DOHH2 (cell line): ENCODE measurements at regions not wholly inside any gene's neighbourhood (a gene's known extent, or its start where the extent isn't known, plus 50 kb on each side); places are given as distances from the start of the nearest gene placed in this dataset.

Experiments
- H3F3A ChIP-seq: fragments of 200-600 bp; sonication (generic), shearing (Covaris generic); 2 replicates; pipeline ENCODE4 v1.6.0; 2016; ENCODE audit warnings: antibody characterized with exemption, mild to moderate bottlenecking; ENCODE audit not compliant: control insufficient read depth, insufficient read depth
- H3K27ac ChIP-seq: fragments of 200-600 bp; sonication (generic); 2 replicates; pipeline ENCODE4 v1.5.1; 2014; ENCODE audit warnings: low read depth, mild to moderate bottlenecking, low read length, moderate library complexity
- H3K27me3 ChIP-seq: fragments of 200-600 bp; sonication (generic); 2 replicates; pipeline ENCODE4 v1.6.1; 2014; ENCODE audit warnings: mild to moderate bottlenecking, low read length, mixed read lengths; ENCODE audit not compliant: control insufficient read depth
- H3K36me3 ChIP-seq: fragments of 200-600 bp; sonication (generic); 2 replicates; pipeline ENCODE4 v1.6.1; 2014; ENCODE audit warnings: mild to moderate bottlenecking, low read length, moderate library complexity, mixed read lengths; ENCODE audit not compliant: control insufficient read depth
- H3K4me1 ChIP-seq: fragments of 200-600 bp; sonication (generic); 2 replicates; pipeline ENCODE4 v1.6.1; 2014; ENCODE audit warnings: mild to moderate bottlenecking, low read length, mixed read lengths; ENCODE audit not compliant: control insufficient read depth
- H3K4me2 ChIP-seq: fragments of 200-600 bp; sonication (generic); 2 replicates; pipeline ENCODE4 v1.6.0; 2014; ENCODE audit warnings: mild to moderate bottlenecking, low read length, moderate library complexity
- H3K4me3 ChIP-seq: fragments of 200-600 bp; sonication (generic); 2 replicates; pipeline ENCODE4 v1.5.1; 2014; ENCODE audit warnings: mild to moderate bottlenecking, low read length, mixed read lengths
- H3K79me2 ChIP-seq: fragments of 200-600 bp; sonication (generic); 2 replicates; pipeline ENCODE4 v1.6.1; 2014; ENCODE audit warnings: mild to moderate bottlenecking, low read length, mixed read lengths; ENCODE audit not compliant: control insufficient read depth
- H3K9me2 ChIP-seq: fragments of 200-600 bp; sonication (generic); replicated peaks from 2 replicates; pipeline ENCODE4 v1.6.1; 2014; ENCODE audit warnings: mild to moderate bottlenecking, low read length, mixed read lengths; ENCODE audit not compliant: control insufficient read depth
- H3K9me3 ChIP-seq: fragments of 200-600 bp; sonication (generic); 2 replicates; pipeline ENCODE4 v1.6.1; 2014; ENCODE audit warnings: antibody characterized with exemption, low read length, mixed read lengths; ENCODE audit not compliant: control insufficient read depth, insufficient read depth
- H4K20me1 ChIP-seq: fragments of 200-600 bp; sonication (generic); 2 replicates; pipeline ENCODE4 v1.6.0; 2014; ENCODE audit warnings: low read depth, mild to moderate bottlenecking, antibody characterized with exemption, low read length, moderate library complexity; ENCODE audit not compliant: control insufficient read depth, insufficient read depth
- EZH2phosphoT487 ChIP-seq: fragments of 200-600 bp; sonication (generic); IDR thresholded peaks from 2 replicates; pipeline ENCODE4 v1.6.1; 2017; ENCODE audit warnings: borderline replicate concordance, mild to moderate bottlenecking, antibody characterized with exemption, low read length, moderate library complexity, mixed read lengths
- TF ChIP-seq, protein P1 (sequence below): fragments of 200-600 bp; sonication (generic); IDR thresholded peaks from one replicate; pipeline ENCODE4 v1.5.1; 2014; ENCODE audit warnings: antibody characterized with exemption, mild to moderate bottlenecking, low read depth, low read length; ENCODE audit not compliant: poor library complexity, severe bottlenecking

DNA sequence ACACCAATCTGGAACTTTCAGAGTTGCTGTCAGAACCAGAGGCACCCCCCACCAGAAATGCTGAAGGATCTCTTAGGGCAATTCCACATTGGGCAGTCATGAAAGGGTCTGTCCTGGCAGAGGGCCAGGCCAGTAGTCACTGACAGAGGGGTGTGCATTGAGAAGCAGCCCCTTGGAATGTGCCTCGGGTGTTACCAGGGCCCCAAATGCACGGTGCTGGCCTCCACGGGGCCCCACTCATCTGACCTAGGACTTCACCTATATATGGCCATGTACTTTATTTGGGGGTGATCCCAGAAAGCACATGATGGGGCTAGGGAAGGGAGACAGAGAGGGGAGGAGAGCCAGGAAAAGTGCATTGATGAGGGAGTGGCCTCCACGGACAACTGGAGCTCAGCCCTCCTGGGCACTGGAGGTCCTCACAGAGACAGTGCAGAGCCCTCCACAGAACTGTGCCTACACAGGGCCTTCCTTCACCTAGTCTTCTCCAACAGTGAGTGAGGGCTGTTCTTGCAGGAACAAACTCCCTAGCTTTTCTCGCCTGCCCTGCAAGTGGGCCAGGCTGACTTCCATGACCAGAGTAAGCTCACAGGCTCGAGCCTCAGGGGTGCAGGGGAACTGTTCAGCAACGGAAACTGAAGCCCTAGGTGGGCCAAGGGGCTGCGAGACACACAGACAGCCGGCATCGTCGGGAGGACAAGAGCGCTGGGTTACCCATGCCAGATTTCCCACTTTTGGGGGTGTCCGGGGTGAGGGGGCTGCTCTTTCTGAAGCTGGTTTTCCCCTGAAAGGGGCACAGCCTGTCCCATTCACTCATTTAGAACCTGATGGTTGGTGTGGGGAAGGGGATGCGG, 136.2 kb downstream of the HMX1 start:
- no peak overlapping the region for H3K4me2 ChIP-seq
- H3K4me1 ChIP-seq, result no peaks in the 10 kb centered on the region
- H3K9me2 ChIP-seq, result no peaks in the 10 kb centered on the region
- H3K36me3 ChIP-seq, result no peaks in the 10 kb centered on the region
- H3K27me3 ChIP-seq, result no peaks in the 10 kb centered on the region
- H3K9me3 ChIP-seq, result no peaks in the 10 kb centered on the region
- TF ChIP-seq EZH2phosphoT487, result no peak
- TF ChIP-seq, protein P1, sequence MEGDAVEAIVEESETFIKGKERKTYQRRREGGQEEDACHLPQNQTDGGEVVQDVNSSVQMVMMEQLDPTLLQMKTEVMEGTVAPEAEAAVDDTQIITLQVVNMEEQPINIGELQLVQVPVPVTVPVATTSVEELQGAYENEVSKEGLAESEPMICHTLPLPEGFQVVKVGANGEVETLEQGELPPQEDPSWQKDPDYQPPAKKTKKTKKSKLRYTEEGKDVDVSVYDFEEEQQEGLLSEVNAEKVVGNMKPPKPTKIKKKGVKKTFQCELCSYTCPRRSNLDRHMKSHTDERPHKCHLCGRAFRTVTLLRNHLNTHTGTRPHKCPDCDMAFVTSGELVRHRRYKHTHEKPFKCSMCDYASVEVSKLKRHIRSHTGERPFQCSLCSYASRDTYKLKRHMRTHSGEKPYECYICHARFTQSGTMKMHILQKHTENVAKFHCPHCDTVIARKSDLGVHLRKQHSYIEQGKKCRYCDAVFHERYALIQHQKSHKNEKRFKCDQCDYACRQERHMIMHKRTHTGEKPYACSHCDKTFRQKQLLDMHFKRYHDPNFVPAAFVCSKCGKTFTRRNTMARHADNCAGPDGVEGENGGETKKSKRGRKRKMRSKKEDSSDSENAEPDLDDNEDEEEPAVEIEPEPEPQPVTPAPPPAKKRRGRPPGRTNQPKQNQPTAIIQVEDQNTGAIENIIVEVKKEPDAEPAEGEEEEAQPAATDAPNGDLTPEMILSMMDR, result no peak
- no peaks in the 10 kb centered on the region for H3F3A ChIP-seq
- no peak overlapping the region for H3K27ac ChIP-seq
- no peaks in the 10 kb centered on the region for H3K79me2 ChIP-seq
- no peak overlapping the region for H3K4me3 ChIP-seq
- no peaks in the 10 kb centered on the region for H4K20me1 ChIP-seq

DNA sequence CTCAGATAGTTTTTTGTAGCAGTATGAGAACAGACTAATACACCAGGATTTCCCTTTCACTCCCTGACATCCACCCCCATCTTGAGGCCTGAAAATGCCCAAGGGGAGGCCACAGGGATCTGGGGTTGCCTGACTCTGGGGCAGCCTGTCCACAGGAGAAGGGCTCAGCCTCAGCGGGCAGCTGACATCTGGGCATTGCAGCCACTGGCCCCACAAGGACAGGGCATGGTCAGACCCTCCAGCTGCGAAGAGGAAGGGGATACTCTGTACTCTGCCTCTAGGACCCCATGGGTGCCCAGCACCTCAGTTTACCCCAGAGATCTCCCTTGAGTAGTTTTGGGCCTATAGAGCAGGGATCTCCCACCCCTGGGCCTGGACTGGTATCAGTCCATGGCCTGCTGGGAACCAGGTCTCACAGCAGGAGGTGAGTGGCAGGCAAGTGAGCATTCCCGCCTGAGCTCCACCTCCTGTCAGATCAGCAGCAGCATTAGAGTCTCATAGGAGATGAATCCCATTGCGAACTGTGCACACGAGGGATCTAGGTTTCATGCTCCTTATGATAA, 138.9 kb downstream of the HMX1 start:
- Histone ChIP-seq H3K9me2 (no peaks in the 10 kb centered on the region), H3K27ac (no peak overlapping the region), H3K9me3 (no peaks in the 10 kb centered on the region), H3K4me3 (no peak overlapping the region), H4K20me1 (no peaks in the 10 kb centered on the region), H3F3A (no peaks in the 10 kb centered on the region), H3K27me3 (no peaks in the 10 kb centered on the region), H3K36me3 (no peaks in the 10 kb centered on the region), H3K4me2 (no peak overlapping the region), H3K79me2 (no peaks in the 10 kb centered on the region), H3K4me1 (no peaks in the 10 kb centered on the region)
- no peak for TF ChIP-seq EZH2phosphoT487
- TF ChIP-seq, protein P1, result no peak

DNA sequence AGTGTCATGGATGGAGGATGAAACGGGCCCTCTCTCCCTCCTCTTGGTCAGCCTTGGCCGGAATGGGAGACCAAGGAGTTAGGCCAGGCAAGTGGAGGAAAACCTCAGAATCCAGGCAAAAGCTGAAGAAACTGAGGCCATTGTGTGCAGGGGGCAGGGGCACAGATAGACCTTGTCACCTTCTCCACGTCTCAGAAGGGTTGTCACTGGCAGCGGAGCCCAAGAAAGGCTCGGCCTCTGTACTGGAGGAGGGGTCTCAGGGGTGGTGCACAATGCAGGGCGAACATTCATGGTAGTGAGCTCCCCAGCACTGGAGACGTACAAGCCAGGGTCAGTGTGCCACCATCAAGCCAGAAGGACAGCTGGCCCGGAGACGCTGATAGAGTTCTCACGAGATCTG, 139.5 kb downstream of the CPZ start:
- Histone ChIP-seq H3K4me3 (no peak overlapping the region), H3K4me1 (no peaks in the 10 kb centered on the region), H3K4me2 (no peak overlapping the region), H3F3A (no peaks in the 10 kb centered on the region), H3K36me3 (no peaks in the 10 kb centered on the region), H4K20me1 (no peaks in the 10 kb centered on the region), H3K27ac (no peak overlapping the region), H3K27me3 (no peaks in the 10 kb centered on the region), H3K79me2 (no peaks in the 10 kb centered on the region), H3K9me3 (no peaks in the 10 kb centered on the region), H3K9me2 (no peaks in the 10 kb centered on the region)
- no peak for TF ChIP-seq EZH2phosphoT487
- TF ChIP-seq, protein P1, result no peak
